COLO829 (cell line): ENCODE measurements at regions not wholly inside any gene's neighbourhood (a gene's known extent, or its start where the extent isn't known, plus 50 kb on each side); places are given as distances from the start of the nearest gene placed in this dataset.
A peak's percentile ranks its signal among the peaks of the same experiment; 100 is the strongest.
"Not testable (repeated sequence)": the region's sequence is repeated elsewhere in the genome, so short reads cannot be mapped to it uniquely, and the experiment has no call there.

Source experiments
- DNase-seq: peaks from one replicate; pipeline ENCODE4 v3.0.0; 2012; ENCODE audit warnings: low spot score

GRCh38 chr4:117691572-117692351 lies 342.5 kb upstream of the NDST3 start:
- no peak for DNase-seq

DNA sequence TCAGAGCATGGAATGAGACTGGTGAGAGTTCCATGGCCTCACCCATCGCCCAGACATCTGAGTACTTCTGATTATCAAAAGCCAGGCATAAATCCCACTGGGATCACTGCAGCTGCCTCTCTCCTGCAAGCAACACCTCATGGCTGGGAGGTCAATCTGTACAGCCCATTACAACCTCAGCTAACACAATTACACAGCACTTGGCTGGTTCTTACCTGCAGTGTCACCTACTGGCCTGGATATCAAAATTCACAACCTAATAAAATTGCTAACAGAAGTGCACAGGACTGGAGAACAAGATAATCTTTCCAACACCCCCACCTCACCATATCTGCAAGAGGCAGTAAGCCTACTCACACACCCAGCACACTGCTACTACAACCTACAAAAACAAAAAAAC lies 341.7 kb upstream of the NDST3 start:
- DNase-seq, result no peak

DNA sequence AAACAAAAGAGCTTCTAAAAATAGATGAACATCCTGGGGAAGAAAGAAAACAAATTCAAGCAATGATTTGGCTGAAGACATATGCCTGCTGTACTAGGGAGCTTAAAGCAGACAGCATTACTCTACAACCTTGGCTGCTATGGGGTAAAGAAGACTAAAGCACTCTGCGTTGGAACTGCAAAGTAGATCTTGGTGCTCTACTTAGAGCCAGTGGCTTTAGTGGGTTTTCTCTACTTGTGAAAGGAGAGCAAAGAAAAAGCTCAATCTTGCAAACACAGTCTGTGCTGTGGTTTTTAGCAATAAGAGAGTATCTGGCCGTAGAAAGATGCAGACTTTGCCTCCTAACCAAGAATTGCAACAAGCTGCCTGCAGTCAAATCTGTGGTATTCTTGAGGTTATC lies 334.7 kb upstream of the NDST3 start:
- DNase-seq, result no peak

- peak; percentile 21 for DNase-seq
These were observed 334.0 kb upstream of the NDST3 start for GRCh38 chr4:117700111-117700892.

GRCh38 chr4:117702353-117702752 lies 331.9 kb upstream of the NDST3 start:
- DNase-seq, result no peak

GRCh38 chr4:117704721-117705120 lies 329.6 kb upstream of the NDST3 start:
- DNase-seq, result no peak

DNA sequence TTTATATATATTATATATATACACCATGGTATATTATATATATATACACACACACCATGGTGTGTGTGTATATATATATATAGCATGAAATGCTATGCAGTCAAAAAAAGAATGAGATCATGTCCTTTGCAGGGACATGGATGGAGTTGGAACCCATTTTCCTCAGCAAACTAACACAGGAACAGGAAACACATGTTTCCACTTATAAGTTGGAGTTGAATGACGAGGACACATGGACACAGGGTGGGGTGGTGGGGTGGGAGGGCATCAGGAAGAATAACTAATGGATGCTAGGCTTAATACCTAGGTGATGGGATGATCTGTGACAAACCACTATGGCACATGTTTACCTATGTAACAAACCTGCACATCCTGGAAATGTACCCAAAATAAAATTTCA lies 293.6 kb upstream of the NDST3 start:
- DNase-seq, result no peak

DNA sequence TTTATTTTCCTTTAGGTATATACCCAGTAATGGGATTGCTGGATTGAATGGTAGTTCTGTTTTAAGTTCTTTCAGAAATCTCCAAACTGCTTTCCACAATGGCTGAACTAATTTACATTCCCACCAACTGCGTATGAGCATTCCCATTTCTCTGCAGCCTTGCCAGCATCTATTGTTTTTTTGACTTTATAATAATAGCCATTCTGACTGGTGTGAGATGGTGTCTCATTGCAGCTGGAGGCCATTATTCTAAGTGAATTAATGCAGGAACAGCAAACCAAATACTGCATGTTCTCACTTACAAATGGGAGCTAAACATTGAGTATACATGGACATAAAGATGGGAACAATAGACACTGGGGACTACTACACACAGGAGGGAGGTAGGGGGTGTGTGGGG lies 288.9 kb upstream of the NDST3 start:
- DNase-seq, result not testable (repeated sequence)

- no peak for DNase-seq
These were observed 278.8 kb upstream of the NDST3 start for GRCh38 chr4:117755438-117755837.

- no peak for DNase-seq
These were observed 265.7 kb upstream of the NDST3 start for GRCh38 chr4:117768610-117769009.

- DNase-seq, result no peak
These were observed 263.8 kb upstream of the NDST3 start for GRCh38 chr4:117770269-117771102.

GRCh38 chr4:117771647-117772337 lies 262.5 kb upstream of the NDST3 start:
- no peak for DNase-seq

DNA sequence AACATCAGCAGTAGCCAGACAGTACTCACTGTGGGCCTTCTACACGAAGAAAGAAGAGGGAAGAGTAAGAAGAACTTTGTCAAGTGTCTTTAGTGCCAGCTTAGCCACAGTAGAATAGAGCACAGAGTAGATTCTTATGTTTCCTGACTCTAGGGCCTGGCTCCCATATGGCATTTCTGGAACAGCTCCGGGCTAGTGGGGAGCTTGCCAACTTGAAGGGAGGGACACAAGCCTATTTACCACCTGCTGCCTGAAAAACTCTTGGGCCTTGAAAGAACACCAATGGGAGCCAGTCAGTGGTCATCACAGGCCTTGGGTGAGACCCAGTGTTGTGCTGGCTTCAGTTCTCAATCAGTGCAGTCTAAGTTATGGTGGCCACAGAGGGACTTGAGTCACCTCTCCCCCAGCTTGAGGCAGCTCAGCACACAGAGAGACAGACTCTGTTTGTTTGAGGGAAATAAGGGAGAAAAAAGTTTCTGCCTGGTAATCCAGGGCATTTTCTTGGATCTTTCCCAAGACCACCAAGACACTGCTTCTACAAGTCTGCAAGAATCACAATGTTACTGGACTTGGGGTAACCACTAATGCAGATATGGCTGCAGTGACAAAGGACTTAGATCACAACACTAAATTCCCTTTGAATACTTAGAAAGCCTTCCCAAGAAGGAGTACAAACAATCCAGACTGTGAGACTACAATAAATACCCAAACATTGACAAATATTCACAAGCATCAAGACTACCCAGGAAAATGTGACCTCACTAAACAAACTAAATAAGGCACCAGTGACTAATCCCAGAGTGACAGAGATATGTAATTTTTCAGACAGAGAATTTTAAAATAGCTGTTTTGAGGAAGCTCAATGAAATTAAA lies 261.0 kb upstream of the NDST3 start:
- DNase-seq, result no peak

GRCh38 chr4:117777721-117778120 lies 256.6 kb upstream of the NDST3 start:
- no peak for DNase-seq

DNA sequence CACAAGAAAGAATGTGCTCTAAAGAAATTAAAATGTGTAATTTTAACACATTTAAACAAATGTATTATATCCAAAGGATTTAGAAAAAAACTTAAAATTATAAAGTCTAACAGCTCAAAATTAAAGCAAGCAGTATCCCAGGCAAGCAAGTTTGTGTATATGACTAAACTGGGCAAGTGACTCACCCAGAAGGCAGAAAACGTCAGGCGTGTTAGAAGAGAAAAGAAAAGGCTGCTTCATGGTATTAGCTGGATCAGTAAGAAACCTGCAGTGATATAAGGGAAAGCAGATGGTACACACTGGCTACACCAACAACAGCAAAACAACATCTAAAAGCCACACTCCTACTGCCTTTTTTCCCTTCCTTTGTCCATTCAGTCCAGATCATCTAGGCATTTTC lies 250.6 kb upstream of the NDST3 start:
- DNase-seq, result peak; percentile 52

DNA sequence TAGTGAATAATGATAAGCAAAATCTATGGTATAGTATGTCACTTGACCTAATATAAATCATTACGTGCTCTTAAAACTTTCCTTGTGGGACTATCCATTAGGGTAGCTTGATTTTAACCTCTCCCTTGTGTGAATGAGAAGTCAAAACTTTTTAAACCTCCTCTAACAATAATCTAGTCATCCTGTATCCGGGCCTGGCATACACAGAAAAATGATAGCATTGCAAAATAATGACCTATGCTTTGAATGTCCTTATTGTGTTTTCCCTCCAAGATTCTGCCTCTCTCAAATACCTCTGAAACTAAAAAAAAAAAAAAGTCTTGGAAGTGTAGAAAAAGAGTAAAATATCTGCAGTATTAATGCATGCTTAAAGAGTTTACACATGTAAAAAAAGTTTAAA lies 250.0 kb upstream of the NDST3 start:
- peak; percentile 49 for DNase-seq

- no peak for DNase-seq
These were observed 247.7 kb upstream of the NDST3 start for GRCh38 chr4:117786566-117786965.

DNA sequence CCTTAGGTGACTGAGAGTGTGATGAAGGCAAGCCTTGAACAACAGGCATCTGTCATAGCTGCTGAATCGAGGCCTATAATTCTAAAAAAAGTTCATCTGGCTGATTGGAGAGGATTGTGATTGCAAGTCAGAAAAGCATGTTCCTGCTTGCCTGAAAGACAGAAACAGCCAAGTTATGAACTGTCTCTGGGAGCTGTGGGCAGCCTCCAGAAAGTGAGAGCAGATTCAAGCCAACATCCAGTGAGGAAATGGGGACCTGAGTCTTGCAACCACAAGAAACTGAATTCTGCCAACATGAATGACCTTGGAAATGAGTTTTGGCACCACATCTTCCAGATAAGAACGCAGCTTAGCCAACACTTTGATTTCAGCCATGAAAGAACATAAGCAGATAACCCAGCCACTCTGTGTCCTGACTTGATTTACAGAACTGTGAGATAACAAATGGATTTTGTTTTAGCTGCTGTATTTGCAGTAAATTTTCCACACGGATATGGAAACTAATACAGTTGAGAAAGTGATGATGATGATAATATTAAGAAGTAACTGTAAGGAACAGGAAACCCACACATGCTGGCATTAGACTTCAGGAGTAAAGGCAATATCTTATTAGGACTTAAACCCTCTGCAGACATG lies 240.3 kb upstream of the NDST3 start:
- no peak for DNase-seq

DNA sequence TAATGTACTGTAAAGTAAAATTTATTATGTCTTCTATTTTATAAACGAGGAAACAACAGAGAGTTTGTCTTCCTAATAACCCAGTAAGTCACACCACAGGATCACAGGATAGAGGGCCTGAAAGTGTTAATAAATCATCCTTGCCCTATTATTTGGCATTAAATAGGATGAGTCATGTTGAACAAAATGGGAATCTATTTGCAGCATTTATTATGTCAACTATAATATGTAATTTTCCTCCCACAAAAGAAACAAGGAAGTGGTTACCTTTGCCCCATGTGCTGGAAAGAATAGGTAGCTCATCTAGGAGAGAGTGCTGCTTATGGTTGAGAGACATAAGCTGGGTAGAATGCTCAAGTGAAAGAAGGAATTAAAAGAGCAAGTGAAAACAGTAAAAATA lies 237.6 kb upstream of the NDST3 start:
- peak; percentile 7 for DNase-seq

- DNase-seq, result no peak
These were observed 233.7 kb upstream of the NDST3 start for GRCh38 chr4:117800636-117801035.

DNA sequence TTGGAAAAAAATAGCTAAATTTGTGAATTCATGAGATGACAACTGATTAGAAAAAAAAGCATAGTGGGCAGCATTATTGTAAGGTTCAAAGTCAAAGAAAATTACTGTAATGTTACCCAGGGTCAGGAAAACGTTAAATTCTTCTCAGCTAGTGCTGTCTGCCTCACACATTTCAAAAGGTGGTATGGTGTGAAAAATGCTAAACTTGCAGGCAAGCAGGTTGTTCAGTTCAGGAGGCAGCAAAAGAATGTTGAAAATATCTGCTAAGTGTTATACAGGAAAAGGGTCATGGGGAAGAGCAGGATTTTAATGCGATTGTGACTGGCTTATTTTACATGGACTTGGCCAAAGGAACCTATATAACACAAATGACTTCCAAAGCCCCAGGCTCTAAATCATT lies 232.5 kb upstream of the NDST3 start:
- no peak for DNase-seq
